Activated naive CD4-positive, alpha-beta T cell treated with anti-CD3 and anti-CD28 coated beads, Interleukin-2, amount 50 U/mL, for 24 hours (primary cell): ENCODE measurements at regions not wholly inside any gene's neighbourhood (a gene's known extent, or its start where the extent isn't known, plus 50 kb on each side); places are given as distances from the start of the nearest gene placed in this dataset.
"Not testable (repeated sequence)": the region's sequence is repeated elsewhere in the genome, so short reads cannot be mapped to it uniquely, and the experiment has no call there.

ENCODE experiments used
- H3K27ac Mint-ChIP-seq: one replicate; pipeline ENCODE4 v1.8.0; 2021; ENCODE audit warnings: mild to moderate bottlenecking, mixed read lengths
- H3K27me3 Mint-ChIP-seq: one replicate; pipeline ENCODE4 v1.8.0; 2021; ENCODE audit warnings: mixed read lengths
- H3K36me3 Mint-ChIP-seq: one replicate; pipeline ENCODE4 v1.8.0; 2021; ENCODE audit warnings: mixed read lengths
- H3K4me1 Mint-ChIP-seq: one replicate; pipeline ENCODE4 v1.8.0; 2021; ENCODE audit warnings: mixed read lengths
- H3K4me3 Mint-ChIP-seq: one replicate; pipeline ENCODE4 v1.8.0; 2021; ENCODE audit warnings: mild to moderate bottlenecking, mixed read lengths
- H3K9me3 Mint-ChIP-seq: one replicate; pipeline ENCODE4 v1.8.0; 2021; ENCODE audit warnings: mixed read lengths

GRCh38 chr1:66446261-66447001, 87.5 kb upstream of the SGIP1 start:
- Mint-ChIP-seq H3K27ac (peak overlapping the region; percentile 97), H3K27me3 (no peaks in the 10 kb centered on the region), H3K4me3 (peak overlapping the region; percentile 75), H3K9me3 (no peaks in the 10 kb centered on the region), H3K36me3 (no peaks in the 10 kb centered on the region), H3K4me1 (peaks cover 34% of the 10 kb centered on the region)

DNA sequence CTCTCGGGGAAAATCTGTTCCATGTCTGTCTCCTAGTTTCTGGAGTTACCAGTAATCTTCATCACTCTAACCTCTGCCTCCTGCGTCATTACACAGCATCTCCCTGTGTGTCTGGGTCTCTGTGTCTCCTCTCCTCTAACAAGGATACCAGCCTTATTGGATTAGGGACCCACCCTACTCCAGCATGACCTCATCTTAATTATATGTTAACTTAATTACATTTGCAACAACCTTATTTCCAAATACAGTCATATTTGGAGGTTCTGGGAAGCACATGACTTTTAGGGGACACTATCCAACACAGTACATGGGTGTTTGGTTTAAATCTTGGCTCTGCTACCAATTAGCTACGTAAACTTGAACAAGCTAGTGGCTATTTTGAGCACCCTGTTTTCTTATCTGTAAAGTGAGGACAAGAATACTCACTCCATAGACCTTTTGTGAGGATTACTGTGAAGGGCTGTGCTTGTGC, 83.9 kb upstream of the SGIP1 start:
- peaks cover 15% of the 10 kb centered on the region for H3K4me1 Mint-ChIP-seq
- H3K4me3 Mint-ChIP-seq = no peak overlapping the region
- H3K27ac Mint-ChIP-seq = no peak overlapping the region
- no peaks in the 10 kb centered on the region for H3K9me3 Mint-ChIP-seq
- no peaks in the 10 kb centered on the region for H3K36me3 Mint-ChIP-seq
- H3K27me3 Mint-ChIP-seq = no peaks in the 10 kb centered on the region

GRCh38 chr1:66450847-66451246, 83.1 kb upstream of the SGIP1 start:
- Mint-ChIP-seq H3K27ac (no peak overlapping the region), H3K27me3 (no peaks in the 10 kb centered on the region), H3K4me3 (no peak overlapping the region), H3K36me3 (no peaks in the 10 kb centered on the region), H3K9me3 (no peaks in the 10 kb centered on the region), H3K4me1 (peaks cover 7% of the 10 kb centered on the region)

DNA sequence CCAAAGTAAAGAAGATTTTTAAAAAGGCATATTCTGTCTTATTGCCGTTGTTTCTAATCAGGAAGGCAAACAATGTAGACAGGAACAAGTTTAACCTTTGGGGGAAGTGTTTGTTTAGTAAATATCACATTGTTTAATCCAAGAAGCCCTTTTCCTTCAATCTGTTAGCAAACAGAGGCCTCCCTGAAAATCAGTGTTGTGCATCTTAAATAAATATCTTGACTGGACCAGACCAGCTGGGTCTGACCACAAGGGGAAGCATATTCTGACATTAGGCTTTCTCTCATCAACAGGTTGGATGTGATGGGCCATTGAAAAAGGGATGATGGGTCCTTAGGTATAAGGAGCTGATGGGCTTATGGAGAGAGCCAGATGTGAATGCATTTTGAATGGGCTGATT, 81.8 kb upstream of the SGIP1 start:
- Mint-ChIP-seq H3K36me3 (no peaks in the 10 kb centered on the region), H3K27me3 (no peaks in the 10 kb centered on the region), H3K9me3 (no peaks in the 10 kb centered on the region), H3K4me1 (no peaks in the 10 kb centered on the region), H3K4me3 (no peak overlapping the region), H3K27ac (no peak overlapping the region)

- Mint-ChIP-seq H3K36me3 (no peaks in the 10 kb centered on the region), H3K4me1 (no peaks in the 10 kb centered on the region), H3K27ac (no peak overlapping the region), H3K27me3 (no peaks in the 10 kb centered on the region), H3K4me3 (no peak overlapping the region), H3K9me3 (no peaks in the 10 kb centered on the region)
Measured at GRCh38 chr1:66452982-66453381, 81.0 kb upstream of the SGIP1 start.

- Mint-ChIP-seq H3K4me3 (no peak overlapping the region), H3K27me3 (no peaks in the 10 kb centered on the region), H3K9me3 (peaks cover 9% of the 10 kb centered on the region), H3K27ac (no peak overlapping the region), H3K36me3 (peaks cover 3% of the 10 kb centered on the region), H3K4me1 (no peaks in the 10 kb centered on the region)
Measured at GRCh38 chr1:66455446-66455845, 78.5 kb upstream of the SGIP1 start.

- Mint-ChIP-seq H3K4me3 (no peak overlapping the region), H3K36me3 (peaks cover 7% of the 10 kb centered on the region), H3K27me3 (peaks cover 3% of the 10 kb centered on the region), H3K4me1 (no peaks in the 10 kb centered on the region), H3K9me3 (peaks cover 18% of the 10 kb centered on the region), H3K27ac (no peak overlapping the region)
Measured at GRCh38 chr1:66460776-66461175, 73.2 kb upstream of the SGIP1 start.

- H3K36me3 Mint-ChIP-seq = peaks cover 7% of the 10 kb centered on the region
- H3K4me1 Mint-ChIP-seq = no peaks in the 10 kb centered on the region
- peaks cover 3% of the 10 kb centered on the region for H3K27me3 Mint-ChIP-seq
- H3K4me3 Mint-ChIP-seq = no peak overlapping the region
- peaks cover 18% of the 10 kb centered on the region for H3K9me3 Mint-ChIP-seq
- H3K27ac Mint-ChIP-seq = no peak overlapping the region
Measured at GRCh38 chr1:66462313-66462712, 71.6 kb upstream of the SGIP1 start.

- H3K4me1 Mint-ChIP-seq = no peaks in the 10 kb centered on the region
- peaks cover 3% of the 10 kb centered on the region for H3K27me3 Mint-ChIP-seq
- H3K36me3 Mint-ChIP-seq = peaks cover 7% of the 10 kb centered on the region
- peaks cover 18% of the 10 kb centered on the region for H3K9me3 Mint-ChIP-seq
- no peak overlapping the region for H3K27ac Mint-ChIP-seq
- no peak overlapping the region for H3K4me3 Mint-ChIP-seq
Measured at GRCh38 chr1:66464351-66464750, 69.6 kb upstream of the SGIP1 start.

GRCh38 chr1:66464802-66465201, 69.2 kb upstream of the SGIP1 start:
- H3K27ac Mint-ChIP-seq = no peak overlapping the region
- H3K9me3 Mint-ChIP-seq = peaks cover 13% of the 10 kb centered on the region
- H3K27me3 Mint-ChIP-seq = peaks cover 4% of the 10 kb centered on the region
- H3K4me3 Mint-ChIP-seq = no peak overlapping the region
- no peaks in the 10 kb centered on the region for H3K4me1 Mint-ChIP-seq
- peaks cover 4% of the 10 kb centered on the region for H3K36me3 Mint-ChIP-seq

DNA sequence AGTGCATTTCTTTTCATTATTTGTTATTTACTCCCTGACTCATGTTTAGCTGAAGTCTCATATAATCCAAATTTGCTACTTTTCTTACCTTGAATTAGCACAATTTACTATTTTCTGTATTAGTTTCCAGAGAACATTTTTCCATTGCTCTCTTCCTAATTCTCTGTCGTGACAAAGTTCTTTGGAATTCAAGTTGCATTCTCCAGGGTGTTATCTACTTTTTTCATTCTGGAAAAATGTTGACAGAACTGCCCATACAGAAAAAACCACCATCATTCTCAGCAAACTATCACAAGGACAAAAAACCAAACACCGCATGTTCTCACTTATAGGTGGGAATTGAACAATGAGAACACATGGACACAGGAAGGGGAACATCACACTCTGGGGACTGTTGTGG, 67.3 kb upstream of the SGIP1 start:
- not testable (repeated sequence) for H3K9me3 Mint-ChIP-seq

GRCh38 chr1:66468722-66469121, 65.2 kb upstream of the SGIP1 start:
- no peak overlapping the region for H3K27ac Mint-ChIP-seq
- H3K4me3 Mint-ChIP-seq = no peak overlapping the region
- H3K36me3 Mint-ChIP-seq = no peaks in the 10 kb centered on the region
- H3K27me3 Mint-ChIP-seq = peaks cover 12% of the 10 kb centered on the region
- no peaks in the 10 kb centered on the region for H3K9me3 Mint-ChIP-seq
- no peaks in the 10 kb centered on the region for H3K4me1 Mint-ChIP-seq

More for the DNA sequence above, 67.3 kb upstream of the SGIP1 start:
- not testable (repeated sequence) for H3K27me3 Mint-ChIP-seq, H3K4me1 Mint-ChIP-seq, H3K27ac Mint-ChIP-seq, H3K36me3 Mint-ChIP-seq, H3K4me3 Mint-ChIP-seq

- Mint-ChIP-seq H3K4me1 (no peaks in the 10 kb centered on the region), H3K4me3 (no peak overlapping the region), H3K27ac (no peak overlapping the region), H3K27me3 (peaks cover 21% of the 10 kb centered on the region), H3K36me3 (peaks cover 1% of the 10 kb centered on the region), H3K9me3 (no peaks in the 10 kb centered on the region)
Measured at GRCh38 chr1:66475940-66476339, 58.0 kb upstream of the SGIP1 start.

DNA sequence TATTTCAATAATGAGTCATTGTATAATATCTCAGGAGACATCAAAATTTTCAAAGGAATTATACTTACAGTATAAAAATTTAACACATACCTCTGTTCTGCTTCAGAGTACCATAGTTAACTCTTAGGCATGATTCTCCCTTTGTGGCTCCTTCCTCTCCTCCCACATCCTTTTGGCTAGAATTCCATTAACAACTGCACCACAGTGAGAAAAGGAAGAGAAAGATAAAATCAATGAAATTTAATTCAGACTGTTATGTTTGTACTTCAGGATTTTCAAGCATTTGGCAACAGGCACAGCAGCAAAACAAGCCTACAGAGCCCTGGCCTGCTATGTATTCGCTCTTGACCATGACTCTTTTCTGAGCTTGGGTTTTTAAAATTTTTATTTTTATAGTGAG, 57.2 kb upstream of the SGIP1 start:
- no peak overlapping the region for H3K27ac Mint-ChIP-seq
- peaks cover 21% of the 10 kb centered on the region for H3K27me3 Mint-ChIP-seq
- H3K36me3 Mint-ChIP-seq = peaks cover 1% of the 10 kb centered on the region
- H3K4me3 Mint-ChIP-seq = no peak overlapping the region
- H3K9me3 Mint-ChIP-seq = no peaks in the 10 kb centered on the region
- H3K4me1 Mint-ChIP-seq = no peaks in the 10 kb centered on the region

DNA sequence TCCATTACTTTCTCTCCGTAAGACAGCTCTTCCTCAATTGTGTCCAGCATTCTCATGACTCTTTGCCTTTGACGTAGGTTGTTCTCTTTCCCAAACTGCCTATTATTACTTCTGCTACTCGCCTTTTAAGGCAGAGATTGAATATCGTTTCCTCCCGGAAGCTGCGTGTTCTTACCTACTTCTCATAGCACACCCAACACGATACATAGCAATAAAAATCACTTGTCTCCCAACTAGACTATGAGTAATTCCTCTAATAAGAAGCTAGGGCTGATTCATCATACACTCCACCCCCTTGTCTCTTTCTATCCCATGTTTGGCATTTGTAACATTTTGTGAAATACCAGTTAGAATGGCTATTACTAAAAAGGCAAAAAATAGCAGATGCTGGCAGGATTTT, 55.8 kb upstream of the SGIP1 start:
- H3K27me3 Mint-ChIP-seq = peaks cover 15% of the 10 kb centered on the region
- peaks cover 1% of the 10 kb centered on the region for H3K36me3 Mint-ChIP-seq
- no peak overlapping the region for H3K4me3 Mint-ChIP-seq
- H3K27ac Mint-ChIP-seq = no peak overlapping the region
- H3K9me3 Mint-ChIP-seq = no peaks in the 10 kb centered on the region
- no peaks in the 10 kb centered on the region for H3K4me1 Mint-ChIP-seq

- no peak overlapping the region for H3K27ac Mint-ChIP-seq
- H3K9me3 Mint-ChIP-seq = no peaks in the 10 kb centered on the region
- peaks cover 1% of the 10 kb centered on the region for H3K36me3 Mint-ChIP-seq
- no peaks in the 10 kb centered on the region for H3K4me1 Mint-ChIP-seq
- H3K4me3 Mint-ChIP-seq = no peak overlapping the region
- peaks cover 12% of the 10 kb centered on the region for H3K27me3 Mint-ChIP-seq
Measured at GRCh38 chr1:66480162-66480561, 53.8 kb upstream of the SGIP1 start.

DNA sequence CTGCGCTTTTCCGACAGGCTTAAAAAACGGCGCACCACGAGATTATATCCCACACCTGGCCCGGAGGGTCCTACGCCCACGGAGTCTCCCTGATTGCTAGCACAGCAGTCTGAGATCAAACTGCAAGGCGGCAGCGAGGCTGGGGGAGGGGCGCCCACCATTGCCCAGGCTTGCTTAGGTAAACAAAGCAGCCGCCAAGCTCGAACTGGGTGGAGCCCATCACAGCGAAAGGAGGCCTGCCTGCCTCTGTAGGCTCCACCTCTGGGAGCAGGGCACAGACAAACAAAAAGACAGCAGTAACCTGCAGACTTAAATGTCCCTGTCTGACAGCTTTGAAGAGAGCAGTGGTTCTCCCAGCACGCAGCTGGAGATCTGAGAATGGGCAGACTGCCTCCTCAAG, 52.7 kb upstream of the SGIP1 start:
- H3K4me1 Mint-ChIP-seq, H3K9me3 Mint-ChIP-seq, H3K36me3 Mint-ChIP-seq, H3K4me3 Mint-ChIP-seq, H3K27ac Mint-ChIP-seq: not testable (repeated sequence)
- peaks cover 11% of the 10 kb centered on the region for H3K27me3 Mint-ChIP-seq
